ENCODE measurements at regions not wholly inside any gene's neighbourhood (a gene's known extent, or its start where the extent isn't known, plus 50 kb on each side); places are given as distances from the start of the nearest gene placed in this dataset.
"Not testable (repeated sequence)": the region's sequence is repeated elsewhere in the genome, so short reads cannot be mapped to it uniquely, and the experiment has no call there.

DNA sequence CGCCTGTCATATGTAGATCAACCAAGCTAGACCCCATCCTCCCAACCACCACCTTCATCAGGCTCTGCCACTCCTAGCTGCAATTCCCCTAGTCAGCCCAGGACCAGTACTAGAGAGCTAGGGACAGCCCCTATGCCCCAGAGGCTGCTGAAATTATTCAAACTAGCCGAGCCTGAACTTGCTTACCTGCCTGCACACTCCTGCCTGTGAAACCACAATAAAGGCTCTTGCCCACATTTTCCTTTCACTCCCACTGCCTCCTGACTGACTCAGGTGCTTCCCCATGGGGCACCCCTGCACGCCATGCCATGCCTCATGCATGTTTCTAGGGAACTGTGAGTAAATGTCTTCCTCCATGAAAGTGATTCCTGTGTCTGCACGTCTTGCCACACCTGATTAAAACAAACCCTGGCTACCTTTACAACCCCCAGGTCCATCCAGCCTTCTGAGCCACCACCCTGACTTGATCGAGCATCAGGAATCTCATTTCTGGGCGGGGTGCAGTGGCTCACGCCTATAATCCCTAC lies 66.5 kb upstream of the IER3 start:
- no peak overlapping the region for H3K4me3 ChIP-seq (ENCODE audit: low read depth, low read length)
- no peak for DNase-seq (ENCODE audit: low read depth)

DNA sequence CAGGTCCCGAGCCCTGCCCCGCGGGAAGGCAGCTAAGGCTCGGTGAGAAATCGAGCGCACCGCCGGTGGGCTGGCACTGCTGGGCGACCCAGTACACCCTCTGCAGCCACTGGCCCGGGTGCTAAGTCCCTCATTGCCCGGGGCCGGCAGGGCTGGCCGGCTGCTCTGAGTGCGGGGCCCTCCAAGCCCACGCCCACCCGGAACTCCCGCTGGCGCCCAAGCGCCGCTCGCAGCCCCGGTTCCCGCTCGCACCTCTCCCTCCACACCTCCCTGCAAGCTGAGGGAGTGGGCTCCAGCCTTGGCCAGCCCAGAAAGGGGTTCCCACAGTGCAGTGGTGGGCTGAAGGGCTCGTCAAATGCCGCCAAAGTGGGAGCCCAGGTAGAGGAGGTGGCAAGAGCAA lies 63.2 kb upstream of the IER3 start:
- H3K4me3 ChIP-seq (ENCODE audit: low read depth, low read length); DNase-seq (ENCODE audit: low read depth): not testable (repeated sequence)

DNA sequence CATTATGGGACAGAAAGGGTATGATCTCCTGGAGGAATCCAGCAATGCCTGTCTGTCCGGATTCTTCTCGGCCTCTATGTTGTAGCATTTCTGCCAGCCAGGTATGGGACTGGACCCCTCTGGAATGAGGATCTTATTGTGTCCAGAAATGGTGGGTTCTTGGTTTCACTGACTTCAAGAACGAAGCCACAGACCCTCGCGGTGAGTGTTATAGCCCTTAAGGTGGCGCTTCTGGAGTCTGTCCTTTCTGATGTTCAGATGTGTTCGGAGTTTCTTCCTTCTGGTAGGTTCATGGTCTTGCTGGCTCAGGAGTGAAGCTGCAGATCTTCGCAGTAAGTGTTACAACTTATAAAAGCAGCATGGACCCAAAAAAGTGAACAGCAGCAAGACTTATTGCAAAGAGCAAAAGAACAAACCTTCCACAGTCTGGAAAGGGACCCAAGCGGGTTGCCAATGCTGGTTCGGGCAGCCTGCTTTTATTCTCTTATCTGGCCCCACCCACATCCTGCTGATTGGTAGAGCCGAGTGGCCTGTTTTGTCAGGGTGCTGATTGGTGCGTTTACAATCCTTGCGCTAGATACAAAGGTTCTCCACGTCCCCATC lies 62.3 kb upstream of the IER3 start:
- no peak overlapping the region for H3K4me3 ChIP-seq (ENCODE audit: low read depth, low read length)
- no peak for DNase-seq (ENCODE audit: low read depth)

DNA sequence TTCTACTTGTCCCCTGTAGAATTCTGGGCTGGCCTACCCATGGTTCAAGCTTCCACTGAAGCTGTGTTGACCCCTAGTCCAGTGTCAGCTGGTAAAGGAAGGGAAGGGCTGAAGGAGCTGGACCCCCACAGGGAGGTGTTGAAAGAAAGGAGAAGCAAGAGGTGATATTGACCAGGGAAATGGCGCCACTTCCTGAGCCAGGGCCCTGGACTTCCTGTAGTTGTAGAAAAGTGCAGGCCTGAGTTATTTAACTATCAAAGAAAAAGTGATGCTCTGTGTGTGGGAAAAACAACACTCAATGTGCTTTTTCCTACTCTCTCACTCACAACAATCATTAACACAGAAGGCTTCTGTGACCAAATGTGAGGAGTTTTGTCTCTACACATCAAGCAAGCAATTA lies 60.0 kb upstream of the IER3 start:
- DNase-seq (ENCODE audit: low read depth) = no peak
- H3K4me3 ChIP-seq (ENCODE audit: low read depth, low read length) = no peak overlapping the region

DNA sequence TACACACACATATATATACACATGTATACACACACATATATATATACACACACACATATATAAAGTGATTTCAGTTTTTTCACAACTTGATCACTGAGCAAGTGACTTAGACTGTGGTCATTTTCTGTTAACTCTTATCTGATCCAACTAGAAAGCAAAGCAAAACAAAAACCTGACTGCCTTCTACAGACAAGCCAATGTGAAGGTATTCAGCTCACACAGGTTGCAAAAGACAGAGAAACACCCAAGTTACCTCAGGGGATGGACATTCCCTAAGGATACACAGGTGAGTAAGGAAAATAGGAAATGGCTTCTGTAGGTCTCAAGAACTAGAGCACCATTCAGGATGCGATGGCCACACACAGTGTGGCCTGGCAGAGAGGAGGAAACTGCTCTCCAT lies 58.4 kb upstream of the IER3 start:
- no peak for DNase-seq (ENCODE audit: low read depth)

DNA sequence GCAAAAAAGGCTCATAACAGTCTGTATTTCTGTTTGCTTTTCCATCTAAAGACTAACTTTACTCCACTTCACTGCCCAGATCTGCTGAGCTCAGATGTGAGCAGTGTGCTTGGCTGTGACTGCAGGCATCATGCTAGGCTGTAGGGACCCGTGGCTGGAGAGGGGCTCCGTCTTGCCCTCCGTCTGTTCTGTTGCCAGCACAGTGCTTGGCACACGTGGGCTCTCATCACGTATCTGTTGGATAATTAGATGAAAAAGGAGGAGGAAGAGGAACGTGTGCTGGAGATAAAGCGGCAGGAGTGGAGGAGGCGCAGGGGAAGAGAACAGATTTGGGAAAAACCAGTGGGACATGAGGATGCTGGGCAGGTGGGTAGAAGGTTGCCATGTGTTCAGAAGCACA lies 57.6 kb upstream of the IER3 start:
- DNase-seq (ENCODE audit: low read depth) = no peak
- H3K4me3 ChIP-seq (ENCODE audit: low read depth, low read length) = no peak overlapping the region

More for the DNA sequence above, 58.4 kb upstream of the IER3 start:
- no peak overlapping the region for H3K4me3 ChIP-seq (ENCODE audit: low read depth, low read length)

DNA sequence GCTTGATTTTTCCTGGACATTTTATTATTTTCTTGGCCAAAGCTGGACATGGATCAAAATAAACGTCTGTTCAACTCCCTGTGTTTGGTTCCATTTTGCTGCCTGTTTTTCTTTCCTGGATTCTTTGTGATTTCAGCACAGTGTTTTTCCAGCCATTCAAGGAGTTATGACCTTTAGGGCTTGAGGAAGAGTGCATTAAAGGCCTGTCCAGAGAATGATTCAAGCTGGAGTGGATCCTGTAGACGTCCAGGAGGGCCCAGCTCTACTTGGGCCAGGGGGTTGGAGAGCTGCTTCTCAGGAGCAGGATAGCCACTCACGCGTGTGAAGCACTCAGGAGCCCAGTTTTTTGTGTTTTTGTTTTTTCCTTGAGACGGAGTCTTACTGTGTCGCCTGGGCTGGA lies 56.5 kb upstream of the IER3 start:
- no peak overlapping the region for H3K4me3 ChIP-seq (ENCODE audit: low read depth, low read length)
- DNase-seq (ENCODE audit: low read depth) = no peak

DNA sequence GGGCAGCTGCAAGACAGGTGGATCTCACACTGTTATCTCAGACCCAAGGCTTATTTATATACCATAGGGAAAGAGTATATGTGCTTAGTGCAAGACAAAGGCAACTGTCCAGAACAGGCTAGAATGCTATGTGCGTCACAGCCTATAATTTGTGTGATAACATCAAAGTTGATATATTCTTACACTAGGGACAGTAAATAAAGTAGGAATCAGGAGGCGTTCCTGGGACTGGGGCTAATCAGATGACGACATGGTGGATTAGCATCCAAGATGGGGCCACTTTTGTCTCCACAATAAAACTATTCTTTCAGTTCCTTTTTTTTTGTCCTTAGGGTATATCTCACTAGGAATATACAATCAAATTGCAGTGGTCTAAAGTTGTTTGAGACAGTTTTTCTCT lies 54.9 kb upstream of the IER3 start:
- DNase-seq (ENCODE audit: low read depth) = no peak
- H3K4me3 ChIP-seq (ENCODE audit: low read depth, low read length) = no peak overlapping the region

DNA sequence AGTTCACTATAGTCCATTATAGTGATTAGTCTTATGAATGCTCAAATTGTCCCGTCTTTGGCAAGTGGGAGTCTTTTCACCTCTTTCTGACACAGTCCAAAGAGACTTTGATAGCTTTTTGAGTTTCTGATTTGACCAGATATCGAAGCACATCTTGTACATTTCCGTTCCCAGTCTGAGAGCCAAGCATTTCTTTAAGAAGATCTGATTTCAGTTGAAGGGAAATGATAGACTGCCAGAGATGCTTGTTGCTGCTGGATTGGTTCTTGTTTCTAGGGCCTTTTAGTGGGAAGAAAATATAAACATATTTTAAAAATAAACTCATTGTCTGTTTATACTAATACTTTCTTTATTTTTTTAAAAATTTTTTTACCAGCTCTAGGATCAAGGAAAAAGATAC lies 54.1 kb upstream of the IER3 start:
- DNase-seq (ENCODE audit: low read depth) = no peak
- no peak overlapping the region for H3K4me3 ChIP-seq (ENCODE audit: low read depth, low read length)

DNA sequence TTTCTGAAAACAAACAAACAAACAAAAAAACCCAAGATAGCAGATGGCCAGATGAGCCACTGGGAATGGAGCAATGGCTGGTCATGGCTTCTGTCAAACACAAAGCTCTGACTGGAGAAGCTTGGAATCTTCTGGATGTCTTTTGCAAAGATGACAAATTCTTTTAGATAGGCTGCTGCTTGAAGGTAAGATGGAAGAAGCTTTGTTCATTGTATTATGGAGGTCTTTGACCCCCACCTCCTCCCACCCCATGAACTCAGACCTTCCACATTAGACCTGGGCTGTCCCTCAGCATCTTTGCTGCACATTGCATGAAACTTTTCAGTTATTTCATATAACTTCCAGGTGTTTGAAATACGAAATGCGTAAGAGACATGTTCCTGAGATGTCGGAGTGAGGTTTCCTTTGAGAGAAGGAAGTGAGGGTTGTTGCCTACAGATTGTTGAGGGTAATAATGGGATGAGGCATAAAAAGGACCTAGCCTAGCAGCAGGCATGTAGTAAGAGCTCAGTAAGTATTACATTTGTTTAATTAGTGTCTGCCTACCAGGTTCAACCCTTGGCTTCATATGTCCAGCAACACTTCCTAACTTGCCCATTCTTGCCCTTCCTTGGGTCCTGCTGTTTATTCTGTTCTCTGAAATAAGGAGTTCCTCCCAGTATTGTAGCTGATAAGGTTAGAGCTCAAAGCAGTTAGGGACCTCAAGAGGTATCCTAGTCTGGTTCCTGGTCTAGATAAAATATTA lies 51.4 kb upstream of the IER3 start:
- DNase-seq (ENCODE audit: low read depth) = no peak
- H3K4me3 ChIP-seq (ENCODE audit: low read depth, low read length) = no peak overlapping the region

Data from skeletal muscle cell (primary cell).